Adipocyte (in vitro differentiated cells): ENCODE measurements at regions not wholly inside any gene's neighbourhood (a gene's known extent, or its start where the extent isn't known, plus 50 kb on each side); places are given as distances from the start of the nearest gene placed in this dataset.
"Not testable (repeated sequence)": the region's sequence is repeated elsewhere in the genome, so short reads cannot be mapped to it uniquely, and the experiment has no call there.

Source experiments
- DNase-seq: peaks from one replicate; pipeline ENCODE4 v3.0.0-alpha.2; 2015; ENCODE audit warnings: low read depth
- H3K27me3 ChIP-seq: replicated peaks from 2 replicates; pipeline ENCODE4 v1.7.0; 2013; ENCODE audit warnings: mild to moderate bottlenecking, low read length, moderate library complexity; ENCODE audit not compliant: control insufficient read depth, insufficient read depth
- H3K36me3 ChIP-seq: 2 replicates; pipeline ENCODE4 v1.7.0; 2013; ENCODE audit warnings: low read length, mild to moderate bottlenecking, moderate library complexity; ENCODE audit not compliant: control insufficient read depth, insufficient read depth, severe bottlenecking
- H3K4me1 ChIP-seq: 2 replicates; pipeline ENCODE4 v1.7.0; 2013; ENCODE audit warnings: mild to moderate bottlenecking, low read length, moderate library complexity; ENCODE audit not compliant: control insufficient read depth, insufficient read depth
- H3K4me3 ChIP-seq: 2 replicates; pipeline ENCODE4 v1.7.0; 2013; ENCODE audit warnings: mild to moderate bottlenecking, low read length, moderate library complexity
- H3K9ac ChIP-seq: 2 replicates; pipeline ENCODE4 v1.7.0; 2013; ENCODE audit warnings: mild to moderate bottlenecking, low read length, moderate library complexity
- H3K9me3 ChIP-seq: 2 replicates; pipeline ENCODE4 v1.7.0; 2013; ENCODE audit warnings: mild to moderate bottlenecking, low read length, moderate library complexity; ENCODE audit not compliant: control insufficient read depth

DNA sequence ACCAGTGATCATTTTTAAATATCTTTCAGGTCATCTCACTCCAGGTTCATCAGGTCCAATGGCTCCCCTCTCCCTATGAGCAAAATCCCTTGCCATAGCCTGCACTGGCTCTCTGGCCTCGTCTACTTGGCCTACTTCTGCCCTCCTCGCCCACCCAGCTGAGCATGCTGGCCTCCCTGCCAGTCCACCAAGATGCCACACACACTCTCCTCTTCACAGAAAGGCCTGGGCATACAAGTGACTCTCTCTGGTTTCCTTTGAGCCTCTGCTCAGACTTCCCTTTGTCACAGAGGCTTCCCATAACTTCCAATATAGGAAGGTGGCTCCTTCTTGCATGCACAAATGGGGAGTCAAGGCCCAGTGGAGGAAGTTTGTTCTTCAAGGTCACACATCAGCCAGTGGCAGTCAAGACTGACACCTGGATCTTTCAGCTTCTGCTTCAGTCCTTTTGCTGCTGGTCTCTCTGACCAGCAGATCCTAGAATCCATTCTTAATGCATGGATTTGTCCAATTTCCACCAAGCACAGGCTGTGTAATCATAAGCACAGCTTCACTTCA lies 223.2 kb upstream of the HES1 start:
- Histone ChIP-seq H3K27me3 (peaks cover 7% of the 10 kb centered on the region), H3K36me3 (no peaks in the 10 kb centered on the region), H3K4me3 (no peak overlapping the region), H3K4me1 (peaks cover 10% of the 10 kb centered on the region), H3K9ac (no peak overlapping the region), H3K9me3 (peaks cover 8% of the 10 kb centered on the region)
- no peak for DNase-seq

- Histone ChIP-seq H3K4me3 (no peak overlapping the region), H3K36me3 (no peaks in the 10 kb centered on the region), H3K9me3 (no peaks in the 10 kb centered on the region), H3K4me1 (peaks cover 10% of the 10 kb centered on the region), H3K27me3 (peaks cover 17% of the 10 kb centered on the region), H3K9ac (no peak overlapping the region)
- DNase-seq, result no peak
These were observed 221.3 kb upstream of the HES1 start for GRCh38 chr3:193914602-193915001.

DNA sequence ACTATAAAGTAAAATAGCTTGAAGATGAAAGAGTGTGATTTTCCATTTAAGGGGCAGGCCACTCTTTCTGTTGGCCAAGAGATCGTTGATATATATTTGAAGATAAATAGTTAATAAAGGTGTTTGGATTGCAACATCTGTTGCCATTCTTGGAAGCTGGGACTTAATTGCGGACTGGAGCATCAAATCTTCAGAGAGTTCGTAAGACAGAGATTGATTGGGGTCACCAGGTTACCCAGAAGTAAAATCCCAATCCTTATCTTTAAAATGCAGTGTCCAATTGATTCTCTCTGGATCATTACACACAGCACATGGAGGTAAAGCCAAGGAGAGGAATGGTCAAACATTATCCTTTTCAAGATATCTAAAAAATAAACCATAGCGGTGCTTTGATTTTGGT lies 220.8 kb upstream of the HES1 start:
- Histone ChIP-seq H3K4me3 (no peak overlapping the region), H3K9ac (no peak overlapping the region), H3K9me3 (no peaks in the 10 kb centered on the region), H3K36me3 (no peaks in the 10 kb centered on the region), H3K27me3 (peaks cover 19% of the 10 kb centered on the region), H3K4me1 (peaks cover 10% of the 10 kb centered on the region)
- no peak for DNase-seq

GRCh38 chr3:193915613-193916012 lies 220.3 kb upstream of the HES1 start:
- Histone ChIP-seq H3K9me3 (no peaks in the 10 kb centered on the region), H3K27me3 (peaks cover 19% of the 10 kb centered on the region), H3K4me3 (no peak overlapping the region), H3K36me3 (no peaks in the 10 kb centered on the region), H3K4me1 (peaks cover 9% of the 10 kb centered on the region), H3K9ac (no peak overlapping the region)
- no peak for DNase-seq

DNA sequence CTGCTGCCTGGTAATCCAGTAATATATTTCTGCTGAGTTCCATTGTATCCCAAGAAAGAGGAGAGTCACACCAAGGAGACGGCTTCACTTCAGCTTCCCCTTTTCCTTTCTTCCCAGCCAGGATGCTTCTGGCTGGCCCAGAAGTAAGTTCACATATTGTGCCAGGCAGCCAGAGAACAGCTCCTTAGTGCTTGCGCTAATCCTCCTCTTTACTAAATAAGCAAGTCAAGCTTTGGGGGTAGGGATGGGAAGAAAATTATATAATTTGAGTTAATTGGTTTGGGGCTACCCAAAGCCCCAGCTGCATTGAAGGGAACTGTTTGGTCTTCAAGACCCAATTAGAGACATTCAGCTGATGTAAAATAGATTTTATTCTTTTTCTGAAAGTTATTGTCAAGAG lies 218.8 kb upstream of the HES1 start:
- H3K9ac ChIP-seq, result no peak overlapping the region
- H3K27me3 ChIP-seq, result peaks cover 26% of the 10 kb centered on the region
- no peaks in the 10 kb centered on the region for H3K36me3 ChIP-seq
- H3K9me3 ChIP-seq, result peaks cover 6% of the 10 kb centered on the region
- H3K4me1 ChIP-seq, result no peaks in the 10 kb centered on the region
- no peak overlapping the region for H3K4me3 ChIP-seq
- no peak for DNase-seq

- H3K27me3 ChIP-seq, result peaks cover 21% of the 10 kb centered on the region
- no peak overlapping the region for H3K4me3 ChIP-seq
- no peak for DNase-seq
- H3K9me3 ChIP-seq, result peaks cover 38% of the 10 kb centered on the region
- no peak overlapping the region for H3K9ac ChIP-seq
- no peaks in the 10 kb centered on the region for H3K4me1 ChIP-seq
- H3K36me3 ChIP-seq, result no peaks in the 10 kb centered on the region
These were observed 214.5 kb upstream of the HES1 start for GRCh38 chr3:193921465-193921864.

DNA sequence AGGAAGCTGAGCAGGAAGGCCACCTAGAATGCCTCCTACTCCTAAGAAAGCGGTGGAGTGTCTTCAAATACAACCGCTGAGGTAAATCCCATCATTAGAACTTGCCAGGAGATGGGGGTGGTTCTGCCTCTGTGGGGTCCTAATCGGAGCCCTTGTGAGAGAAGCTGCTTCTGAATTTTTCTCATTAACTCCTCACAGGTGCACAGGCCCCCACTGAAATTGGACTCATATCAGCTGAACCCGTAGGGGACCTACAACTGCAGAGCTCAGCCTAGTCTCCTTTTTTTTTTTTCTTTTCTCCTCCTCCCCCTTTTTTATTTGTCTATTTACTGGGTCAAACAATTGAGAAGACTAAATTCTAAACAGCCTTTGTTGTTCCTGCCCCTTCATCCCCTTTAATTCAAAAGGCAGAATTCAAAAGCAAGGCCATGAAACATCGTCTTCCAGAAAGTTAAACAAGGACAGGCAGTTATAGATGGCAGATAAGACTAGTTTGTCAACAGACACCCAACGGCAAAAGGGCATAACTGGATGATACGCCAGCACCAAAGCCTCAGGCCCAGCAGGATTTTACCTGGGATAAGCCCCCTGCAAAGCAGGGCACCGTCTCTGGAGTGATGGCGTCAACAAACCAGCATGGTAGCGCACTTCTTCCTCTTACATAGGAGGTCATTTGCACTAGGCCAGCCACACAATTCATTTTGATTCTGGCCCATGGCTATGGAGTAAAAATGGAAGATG lies 213.7 kb upstream of the HES1 start:
- no peak for DNase-seq
- peaks cover 38% of the 10 kb centered on the region for H3K9me3 ChIP-seq
- no peaks in the 10 kb centered on the region for H3K36me3 ChIP-seq
- H3K4me3 ChIP-seq, result no peak overlapping the region
- no peak overlapping the region for H3K9ac ChIP-seq
- peaks cover 21% of the 10 kb centered on the region for H3K27me3 ChIP-seq
- no peaks in the 10 kb centered on the region for H3K4me1 ChIP-seq

GRCh38 chr3:193923958-193924357 lies 212.0 kb upstream of the HES1 start:
- not testable (repeated sequence) for DNase-seq, H3K4me1 ChIP-seq, H3K36me3 ChIP-seq, H3K9ac ChIP-seq, H3K4me3 ChIP-seq
- Histone ChIP-seq H3K27me3 (peaks cover 15% of the 10 kb centered on the region), H3K9me3 (peaks cover 38% of the 10 kb centered on the region)

DNA sequence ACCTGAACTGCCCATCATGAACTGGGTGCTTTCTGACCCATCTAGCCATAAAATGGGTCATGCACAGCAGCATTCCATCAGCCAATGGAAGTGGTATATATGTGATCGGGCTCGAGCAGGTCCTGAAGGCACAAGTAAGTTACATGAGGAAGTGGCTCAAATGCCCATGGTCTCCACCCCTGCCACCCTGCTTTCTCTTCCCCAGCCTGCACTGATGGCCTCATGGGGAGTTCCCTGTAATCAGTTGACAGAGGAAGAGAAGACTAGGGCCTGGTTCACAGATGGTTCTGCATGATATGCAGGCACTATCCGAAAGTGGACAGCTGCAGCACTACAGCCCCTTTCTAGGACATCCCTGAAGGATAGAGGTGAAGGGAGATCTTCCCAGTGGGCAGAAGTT lies 209.9 kb upstream of the HES1 start:
- DNase-seq, H3K9ac ChIP-seq, H3K4me1 ChIP-seq, H3K27me3 ChIP-seq, H3K4me3 ChIP-seq, H3K36me3 ChIP-seq: not testable (repeated sequence)
- H3K9me3 ChIP-seq, result peaks cover 38% of the 10 kb centered on the region

DNA sequence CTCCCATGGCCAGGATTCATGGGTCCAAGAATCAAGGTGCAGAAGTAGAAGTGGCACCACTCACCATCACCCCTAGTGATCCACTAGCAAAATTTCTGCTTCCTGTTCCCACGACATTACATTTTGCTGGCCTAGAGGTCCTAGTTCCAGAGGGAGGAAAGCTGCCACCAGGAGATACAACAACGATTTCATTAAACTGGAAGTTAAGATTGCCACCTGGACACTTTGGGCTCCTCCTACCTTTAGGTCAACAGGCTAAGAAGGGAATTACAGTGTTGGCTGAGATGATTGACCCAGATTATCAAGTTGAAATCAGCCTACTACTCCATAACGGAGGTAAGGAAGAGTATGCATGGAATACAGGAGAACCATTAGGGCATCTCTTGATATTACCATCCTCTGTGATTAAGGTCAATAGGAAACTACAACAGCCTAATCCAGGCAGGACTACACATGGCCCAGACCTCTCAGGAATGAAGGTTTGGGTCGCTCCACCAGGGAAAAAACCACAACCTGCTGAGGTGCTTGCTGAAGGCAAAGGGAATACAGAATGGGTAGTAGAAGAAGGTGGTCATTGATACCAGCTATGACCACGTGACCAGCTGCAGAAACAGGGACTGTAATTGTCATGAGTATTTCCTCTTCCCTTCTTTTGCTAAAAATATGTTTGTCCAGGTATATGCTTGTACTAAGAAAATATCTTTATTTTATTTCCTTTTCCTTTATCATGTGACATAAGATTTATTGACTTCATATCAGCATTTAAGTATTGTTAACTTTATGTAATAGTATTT lies 208.3 kb upstream of the HES1 start:
- H3K4me3 ChIP-seq, H3K4me1 ChIP-seq, H3K27me3 ChIP-seq, H3K36me3 ChIP-seq, H3K9ac ChIP-seq, DNase-seq: not testable (repeated sequence)
- peaks cover 27% of the 10 kb centered on the region for H3K9me3 ChIP-seq

DNA sequence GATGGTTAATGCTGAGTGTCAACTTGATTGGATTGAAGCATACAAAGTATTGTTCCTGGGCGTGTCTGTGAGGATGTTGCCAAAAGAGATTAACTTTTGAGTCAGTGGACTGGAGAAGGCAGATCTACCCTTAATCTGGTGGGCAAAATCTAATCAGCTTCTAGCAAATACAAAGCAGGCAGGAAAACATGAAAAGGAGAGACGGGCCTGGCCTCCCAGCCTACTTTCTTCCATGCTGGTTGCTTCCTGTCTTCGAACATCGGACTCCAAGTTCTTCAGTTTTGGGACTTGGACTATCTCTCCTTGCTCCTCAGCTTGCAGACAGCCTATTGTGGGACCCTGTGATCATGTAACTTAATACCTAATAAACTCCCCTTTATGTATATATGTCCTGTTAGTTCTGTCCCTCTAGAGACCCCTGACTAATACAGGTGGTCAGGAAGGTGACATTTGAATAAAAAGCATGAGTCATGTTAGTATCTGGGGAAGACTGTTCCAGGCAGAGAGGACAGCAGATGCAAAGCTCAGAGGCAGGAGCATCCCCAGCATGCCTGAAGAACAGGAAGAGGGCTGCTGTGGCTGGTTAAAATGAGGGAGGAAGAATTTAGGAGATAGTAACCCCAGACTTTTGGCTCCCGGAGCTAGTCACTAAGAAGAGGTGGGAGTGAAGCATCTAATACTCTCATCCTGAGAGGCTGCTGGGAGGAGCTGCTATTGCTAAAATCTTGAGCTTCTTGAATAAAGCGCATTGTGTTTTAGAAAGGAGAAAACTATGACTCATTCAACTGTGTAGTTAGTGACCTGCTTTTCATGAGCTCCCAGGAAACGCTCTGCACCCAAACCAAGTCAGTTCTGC lies 207.4 kb upstream of the HES1 start:
- Histone ChIP-seq H3K9me3 (peaks cover 20% of the 10 kb centered on the region), H3K36me3 (no peaks in the 10 kb centered on the region), H3K27me3 (peaks cover 10% of the 10 kb centered on the region), H3K9ac (no peak overlapping the region), H3K4me1 (no peaks in the 10 kb centered on the region), H3K4me3 (no peak overlapping the region)
- no peak for DNase-seq
